VCaP (cell line): ENCODE measurements at regions not wholly inside any gene's neighbourhood (a gene's known extent, or its start where the extent isn't known, plus 50 kb on each side); places are given as distances from the start of the nearest gene placed in this dataset.

ENCODE experiments used
- H3K27ac ChIP-seq: fragments of 450-650 bp; 2 replicates; pipeline ENCODE4 v1.5.1; 2017
- CTCF ChIP-seq: fragments of 450-650 bp; conservative IDR thresholded peaks from 2 replicates; pipeline ENCODE4 v1.5.1; 2017; ENCODE audit warnings: mild to moderate bottlenecking, moderate library complexity

- TF ChIP-seq CTCF, result no peak
- H3K27ac ChIP-seq, result no peak overlapping the region
These were observed 434.5 kb upstream of the JAG1 start for GRCh38 chr20:11108102-11108810.

- no peak overlapping the region for H3K27ac ChIP-seq
- TF ChIP-seq CTCF, result no peak
These were observed 436.7 kb upstream of the JAG1 start for GRCh38 chr20:11110535-11110934.

GRCh38 chr20:11111191-11111590, 437.4 kb upstream of the JAG1 start:
- H3K27ac ChIP-seq, result no peak overlapping the region
- TF ChIP-seq CTCF, result no peak

- TF ChIP-seq CTCF, result no peak
- no peak overlapping the region for H3K27ac ChIP-seq
These were observed 439.0 kb upstream of the JAG1 start for GRCh38 chr20:11112832-11113231.

GRCh38 chr20:11114382-11114781, 440.6 kb upstream of the JAG1 start:
- TF ChIP-seq CTCF, result no peak
- H3K27ac ChIP-seq, result no peak overlapping the region

- no peak overlapping the region for H3K27ac ChIP-seq
- no peak for TF ChIP-seq CTCF
These were observed 444.2 kb upstream of the JAG1 start for GRCh38 chr20:11117808-11118528.

GRCh38 chr20:11118802-11119380, 445.1 kb upstream of the JAG1 start:
- TF ChIP-seq CTCF, result no peak
- no peak overlapping the region for H3K27ac ChIP-seq
